Fibroblast of lung (primary cell): ENCODE measurements at regions not wholly inside any gene's neighbourhood (a gene's known extent, or its start where the extent isn't known, plus 50 kb on each side); places are given as distances from the start of the nearest gene placed in this dataset.
"Not testable (repeated sequence)": the region's sequence is repeated elsewhere in the genome, so short reads cannot be mapped to it uniquely, and the experiment has no call there.

Source experiments
- DNase-seq, 2 donors: peaks; one replicate each; pipeline versions ENCODE4 v3.0.0 to v3.0.0-alpha.2; 2010; ENCODE audit warnings: low read depth in 2 of 2
- H2AFZ ChIP-seq: 2 replicates; pipeline ENCODE4 v1.5.1; 2012; ENCODE audit warnings: low read length, control low read depth, inconsistent platforms
- H3K27ac ChIP-seq: 2 replicates; pipeline ENCODE4 v1.5.1; 2011; ENCODE audit warnings: low read length, control low read depth; ENCODE audit not compliant: insufficient read depth
- H3K27me3 ChIP-seq: 2 replicates; pipeline ENCODE4 v1.5.1; 2011; ENCODE audit warnings: mild to moderate bottlenecking, low read length; ENCODE audit not compliant: control insufficient read depth, insufficient read depth
- H3K36me3 ChIP-seq: 2 replicates; pipeline ENCODE4 v1.5.1; 2011; ENCODE audit warnings: low read length; ENCODE audit not compliant: control insufficient read depth, insufficient read depth
- H3K4me1 ChIP-seq: 2 replicates; pipeline ENCODE4 v1.5.1; 2011; ENCODE audit warnings: low read length; ENCODE audit not compliant: control insufficient read depth, insufficient read depth; ENCODE audit errors: extremely low read depth
- H3K4me2 ChIP-seq: 2 replicates; pipeline ENCODE4 v1.5.1; 2011; ENCODE audit warnings: low read length, control low read depth; ENCODE audit not compliant: insufficient read depth; ENCODE audit errors: extremely low read depth
- H3K4me3 ChIP-seq, 4 experiments: fragments of 200-600 bp in 1 of 4; sonication (generic) in 1 of 4; replicated peaks in 1 of 4; 2 replicates each; pipeline ENCODE4 v1.5.1; 2011 to 2016; ENCODE audit warnings: low read length in 4 of 4, low read depth in 3 of 4, mild to moderate bottlenecking in 3 of 4, control low read depth in 2 of 4, inconsistent platforms in 1 of 4, mixed read lengths in 1 of 4; ENCODE audit not compliant: insufficient read depth in 1 of 4; ENCODE audit errors: control extremely low read depth in 1 of 4
- H3K79me2 ChIP-seq: 2 replicates; pipeline ENCODE4 v1.5.1; 2012; ENCODE audit warnings: mild to moderate bottlenecking, low read length, inconsistent platforms; ENCODE audit not compliant: control insufficient read depth, insufficient read depth
- H3K9ac ChIP-seq: 2 replicates; pipeline ENCODE4 v1.5.1; 2011; ENCODE audit warnings: mild to moderate bottlenecking, low read length, control low read depth; ENCODE audit not compliant: insufficient read depth
- H3K9me3 ChIP-seq: 2 replicates; pipeline ENCODE4 v1.5.1; 2012; ENCODE audit warnings: low read depth, low read length; ENCODE audit not compliant: control insufficient read depth, insufficient read depth
- H4K20me1 ChIP-seq: 2 replicates; pipeline ENCODE4 v1.5.1; 2011; ENCODE audit warnings: low read length; ENCODE audit not compliant: control insufficient read depth, insufficient read depth; ENCODE audit errors: extremely low read depth
- CTCF ChIP-seq, 2 donors: IDR thresholded peaks in 1 of 2; conservative IDR thresholded peaks in 1 of 2; 1 replicate in 1 of 2; 2 replicates in 1 of 2; pipeline ENCODE4 v1.5.1; 2011 to 2012; ENCODE audit warnings: low read length in 2 of 2, control low read depth in 1 of 2, inconsistent platforms in 1 of 2, low read depth in 1 of 2, mild to moderate bottlenecking in 1 of 2
- EZH2 ChIP-seq: IDR thresholded peaks from 2 replicates; pipeline ENCODE4 v1.5.1; 2012; ENCODE audit warnings: low read length, control low read depth, mild to moderate bottlenecking; ENCODE audit errors: missing control alignments

- Histone ChIP-seq H3K4me2 (no peak overlapping the region), H3K4me3 (no peak overlapping the region), H3K27ac (no peak overlapping the region), H3K9me3 (no peaks in the 10 kb centered on the region), H3K79me2 (no peaks in the 10 kb centered on the region), H3K27me3 (no peaks in the 10 kb centered on the region), H3K36me3 (no peaks in the 10 kb centered on the region), H3K9ac (no peak overlapping the region), H2AFZ (no peak overlapping the region), H3K4me1 (no peaks in the 10 kb centered on the region), H4K20me1 (no peaks in the 10 kb centered on the region)
- no peak for DNase-seq
- TF ChIP-seq CTCF (conservative IDR thresholded peaks at IDR 0.05 in 1 of 2, IDR thresholded peaks at IDR 0.05 in 1 of 2; ENCODE audit: low read depth in 1 of 2, low read length in 2 of 2): no peak
- no peak for TF ChIP-seq EZH2
Measured at GRCh38 chr14:27634056-27634970, 1036.5 kb upstream of the NOVA1 start.

- H3K4me1 ChIP-seq, H3K4me2 ChIP-seq, H3K27me3 ChIP-seq, H3K36me3 ChIP-seq, H3K9ac ChIP-seq, H4K20me1 ChIP-seq, DNase-seq, H3K4me3 ChIP-seq, H3K9me3 ChIP-seq, H3K79me2 ChIP-seq, H2AFZ ChIP-seq, H3K27ac ChIP-seq: not testable (repeated sequence)
Measured at GRCh38 chr14:27640688-27641087, 1042.9 kb upstream of the NOVA1 start.

- TF ChIP-seq EZH2: no peak
- TF ChIP-seq CTCF (conservative IDR thresholded peaks at IDR 0.05 in 1 of 2, IDR thresholded peaks at IDR 0.05 in 1 of 2; ENCODE audit: low read depth in 1 of 2, low read length in 2 of 2): no peak
- Histone ChIP-seq H3K27ac (no peak overlapping the region), H4K20me1 (no peaks in the 10 kb centered on the region)
Measured at GRCh38 chr14:27642251-27642866, 1044.5 kb upstream of the NOVA1 start.

More at GRCh38 chr14:27642251-27642866, 1044.5 kb upstream of the NOVA1 start:
- H3K79me2 ChIP-seq: no peaks in the 10 kb centered on the region
- no peaks in the 10 kb centered on the region for H3K4me1 ChIP-seq
- no peak overlapping the region for H3K9ac ChIP-seq
- no peak overlapping the region for H3K4me3 ChIP-seq
- no peak for DNase-seq
- no peak overlapping the region for H2AFZ ChIP-seq
- H3K9me3 ChIP-seq: no peaks in the 10 kb centered on the region
- no peak overlapping the region for H3K4me2 ChIP-seq
- no peaks in the 10 kb centered on the region for H3K27me3 ChIP-seq
- no peaks in the 10 kb centered on the region for H3K36me3 ChIP-seq
